Colonic mucosa (tissue), 4 donors: ENCODE measurements at regions not wholly inside any gene's neighbourhood (a gene's known extent, or its start where the extent isn't known, plus 50 kb on each side); places are given as distances from the start of the nearest gene placed in this dataset.

Source experiments
- DNase-seq: peaks from one replicate; pipeline ENCODE4 v3.0.0-alpha.2; 2020
- H3K27ac ChIP-seq: fragments of 200-600 bp; one replicate; pipeline ENCODE4 v1.8.0; 2021
- H3K27me3 ChIP-seq: fragments of 200-600 bp; one replicate; pipeline ENCODE4 v1.8.0; 2021
- H3K36me3 ChIP-seq: fragments of 200-600 bp; one replicate; pipeline ENCODE4 v1.8.0; 2021
- H3K4me1 ChIP-seq: fragments of 200-600 bp; one replicate; pipeline ENCODE4 v1.8.0; 2021; ENCODE audit warnings: mild to moderate bottlenecking
- H3K4me3 ChIP-seq: fragments of 200-600 bp; one replicate; pipeline ENCODE4 v1.8.0; 2021
- H3K9ac ChIP-seq, 2 donors: one replicate each; pipeline ENCODE4 v1.7.0; 2013; ENCODE audit warnings: control low read depth in 2 of 2, low read depth in 2 of 2, low read length in 2 of 2
- H3K9me3 ChIP-seq: fragments of 200-600 bp; one replicate; pipeline ENCODE4 v1.8.0; 2021
- CTCF ChIP-seq: fragments of 200-600 bp; IDR thresholded peaks from one replicate; pipeline ENCODE4 v1.8.0; 2022; ENCODE audit warnings: antibody characterized with exemption, mild to moderate bottlenecking
- intact Hi-C: fragments of 100-400 bp; cut with DNase I; formaldehyde crosslinking; loops from one replicate; pipeline ENCODE4 v1.14.1; 2022
- donor health status: healthy.
- donor health status: DM: no; HTN: no; CAD: no.
- donor health status: DM: no; HTN: no; CAD: no.

- Histone ChIP-seq H3K4me1 (no peaks in the 10 kb centered on the region), H3K4me3 (no peak overlapping the region), H3K36me3 (no peaks in the 10 kb centered on the region), H3K9me3 (no peaks in the 10 kb centered on the region), H3K27ac (no peak overlapping the region), H3K9ac (no peak overlapping the region), H3K27me3 (no peaks in the 10 kb centered on the region)
- intact Hi-C loops = no loop called here
- TF ChIP-seq CTCF = no peak
- DNase-seq = no peak
Measured at GRCh38 chr1:29858646-29859045, 622.3 kb downstream of the PTPRU start.

GRCh38 chr1:29856340-29857114, 620.2 kb downstream of the PTPRU start:
- no peaks in the 10 kb centered on the region for H3K9me3 ChIP-seq
- no peak overlapping the region for H3K9ac ChIP-seq
- H3K4me1 ChIP-seq = no peaks in the 10 kb centered on the region
- no peak for TF ChIP-seq CTCF
- no peaks in the 10 kb centered on the region for H3K36me3 ChIP-seq
- no peak overlapping the region for H3K4me3 ChIP-seq
- no peak for DNase-seq
- no peaks in the 10 kb centered on the region for H3K27me3 ChIP-seq
- intact Hi-C loops = no loop called here
- H3K27ac ChIP-seq = no peak overlapping the region

DNA sequence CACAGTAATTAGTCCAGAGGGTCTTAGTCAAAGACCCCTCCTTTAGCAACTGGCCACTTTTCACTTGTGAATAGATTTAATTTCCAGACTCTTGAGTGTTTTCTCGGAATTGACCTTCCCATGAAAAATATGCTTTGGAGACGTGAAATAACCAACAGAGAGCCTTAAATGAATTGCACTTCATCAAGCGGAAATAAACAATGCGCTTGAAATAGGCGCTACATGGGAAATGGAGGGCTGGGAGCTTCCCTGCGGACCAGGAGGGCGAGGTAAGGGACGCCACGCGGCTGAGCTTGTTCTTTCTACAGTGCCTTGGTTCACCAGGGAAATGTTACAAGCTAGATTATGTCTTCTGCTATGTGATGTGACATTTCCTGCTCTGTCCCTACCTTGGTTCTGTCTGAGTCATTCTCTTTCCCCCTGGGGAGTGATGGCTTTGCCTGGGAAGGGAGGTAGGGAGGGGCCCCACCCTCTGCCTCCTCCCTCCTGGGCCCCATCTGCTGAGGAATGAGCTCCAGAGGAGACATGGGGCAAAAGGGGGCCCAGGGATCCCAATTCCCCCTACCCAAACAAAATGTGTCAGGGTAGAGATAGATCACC, 619.3 kb downstream of the PTPRU start:
- TF ChIP-seq CTCF = no peak
- H3K9ac ChIP-seq = no peak overlapping the region
- intact Hi-C loops = no loop called here
- H3K36me3 ChIP-seq = no peaks in the 10 kb centered on the region
- no peak overlapping the region for H3K27ac ChIP-seq
- no peak for DNase-seq
- no peak overlapping the region for H3K4me3 ChIP-seq
- no peaks in the 10 kb centered on the region for H3K27me3 ChIP-seq
- no peaks in the 10 kb centered on the region for H3K4me1 ChIP-seq
- H3K9me3 ChIP-seq = no peaks in the 10 kb centered on the region

- Histone ChIP-seq H3K9ac (no peak overlapping the region), H3K9me3 (no peaks in the 10 kb centered on the region), H3K36me3 (no peaks in the 10 kb centered on the region), H3K4me3 (no peak overlapping the region), H3K4me1 (no peaks in the 10 kb centered on the region), H3K27me3 (no peaks in the 10 kb centered on the region), H3K27ac (no peak overlapping the region)
- intact Hi-C loops = no loop called here
- no peak for TF ChIP-seq CTCF
- no peak for DNase-seq
Measured at GRCh38 chr1:29854700-29855276, 618.5 kb downstream of the PTPRU start.

- intact Hi-C loops = no loop called here
- Histone ChIP-seq H3K9ac (no peak overlapping the region), H3K36me3 (no peaks in the 10 kb centered on the region), H3K27ac (no peak overlapping the region), H3K4me1 (no peaks in the 10 kb centered on the region), H3K4me3 (no peak overlapping the region), H3K27me3 (no peaks in the 10 kb centered on the region), H3K9me3 (no peaks in the 10 kb centered on the region)
- TF ChIP-seq CTCF = no peak
- DNase-seq = no peak
Measured at GRCh38 chr1:29853716-29854330, 617.5 kb downstream of the PTPRU start.
